ENCODE measurements at regions not wholly inside any gene's neighbourhood (a gene's known extent, or its start where the extent isn't known, plus 50 kb on each side); places are given as distances from the start of the nearest gene placed in this dataset.

GRCh38 chr13:68944272-68944671, 1163.4 kb upstream of the ATXN8OS start:
- Histone ChIP-seq H3K4me3 (ENCODE audit: low read depth in 2 of 2, low read length in 2 of 2) (no peak overlapping the region), H3K27ac (ENCODE audit: low read length) (no peak overlapping the region), H3K4me1 (ENCODE audit: control insufficient read depth, insufficient read depth, low read length) (no peaks in the 10 kb centered on the region), H3K27me3 (ENCODE audit: control insufficient read depth, insufficient read depth, low read length) (no peaks in the 10 kb centered on the region), H3K9me3 (ENCODE audit: control insufficient read depth, insufficient read depth, low read depth, low read length) (no peaks in the 10 kb centered on the region), H3K36me3 (ENCODE audit: control insufficient read depth, insufficient read depth, low read length) (no peaks in the 10 kb centered on the region)
- intact Hi-C loops (cut with micrococcal nuclease; ENCODE audit: unreplicated experiment), result no loop called here
- ChIA-PET CTCF (no interaction called here), POLR2A (no interaction called here)
- ATAC-seq, result no peak
- BruUV-seq (replicated peaks), result no TSS peak
- TF ChIP-seq CTCF (IDR thresholded peaks at IDR 0.05) (no peak), REST (IDR thresholded peaks at IDR 0.05; ENCODE audit: insufficient read depth in 1 of 2, low read depth in 2 of 2, low read length in 1 of 2) (no peak), SIN3A (IDR thresholded peaks at IDR 0.05; ENCODE audit: borderline replicate concordance, insufficient read depth, low read depth, low read length) (no peak), POLR2AphosphoS5 (IDR thresholded peaks at IDR 0.05; ENCODE audit: low read depth, low read length) (no peak), TCF7L2 (IDR thresholded peaks at IDR 0.05; ENCODE audit: low read depth, low read length) (no peak)
- DNase-seq (ENCODE audit: low read depth, low spot score), result no peak
- in situ Hi-C loops (cut with HindIII; ENCODE audit: low pct_unique_long_range_greater_than_20kb, low sequenced_read_pairs), result no loop called here

- in situ Hi-C loops (cut with HindIII; ENCODE audit: low pct_unique_long_range_greater_than_20kb, low sequenced_read_pairs), result no loop called here
Measured at GRCh38 chr13:68940049-68940448, 1167.6 kb upstream of the ATXN8OS start.

More at GRCh38 chr13:68940049-68940448, 1167.6 kb upstream of the ATXN8OS start:
- POLR2A ChIA-PET, result no interaction called here
- no peak overlapping the region for H3K27ac ChIP-seq (ENCODE audit: low read length)
- CTCF ChIA-PET, result no interaction called here
- ATAC-seq (no peak), DNase-seq (ENCODE audit: low read depth, low spot score) (no peak)
- no peaks in the 10 kb centered on the region for H3K36me3 ChIP-seq (ENCODE audit: control insufficient read depth, insufficient read depth, low read length)
- no peaks in the 10 kb centered on the region for H3K9me3 ChIP-seq (ENCODE audit: control insufficient read depth, insufficient read depth, low read depth, low read length)
- intact Hi-C loops (cut with micrococcal nuclease; ENCODE audit: unreplicated experiment), result no loop called here
- no peaks in the 10 kb centered on the region for H3K4me1 ChIP-seq (ENCODE audit: control insufficient read depth, insufficient read depth, low read length)
- TF ChIP-seq CTCF (IDR thresholded peaks at IDR 0.05), result no peak
- no peak for TF ChIP-seq POLR2AphosphoS5 (IDR thresholded peaks at IDR 0.05; ENCODE audit: low read depth, low read length)
- no peak for TF ChIP-seq TCF7L2 (IDR thresholded peaks at IDR 0.05; ENCODE audit: low read depth, low read length)
- no peak for TF ChIP-seq SIN3A (IDR thresholded peaks at IDR 0.05; ENCODE audit: borderline replicate concordance, insufficient read depth, low read depth, low read length)
- no peak for TF ChIP-seq REST (IDR thresholded peaks at IDR 0.05; ENCODE audit: insufficient read depth in 1 of 2, low read depth in 2 of 2, low read length in 1 of 2)
- no TSS peak for BruUV-seq (replicated peaks)
- H3K27me3 ChIP-seq (ENCODE audit: control insufficient read depth, insufficient read depth, low read length), result no peaks in the 10 kb centered on the region
- no peak overlapping the region for H3K4me3 ChIP-seq (ENCODE audit: low read depth in 2 of 2, low read length in 2 of 2)
